IMR-90 (cell line): ENCODE measurements at regions not wholly inside any gene's neighbourhood (a gene's known extent, or its start where the extent isn't known, plus 50 kb on each side); places are given as distances from the start of the nearest gene placed in this dataset. TPM values are rescaled to one million over a fixed set of nuclear protein-coding genes. Genes with fewer than 3 reads are reported as not detected.
"Not testable (repeated sequence)": the region's sequence is repeated elsewhere in the genome, so short reads cannot be mapped to it uniquely, and the experiment has no call there.

Experiments
- ATAC-seq: fragments of 200-7000 bp; cut with Tn5 transposase; 2 replicates; pipeline ENCODE4 v1.9.1; 2020; ENCODE audit warnings: low read depth, mild to moderate bottlenecking, moderate library complexity
- BruUV-seq: library from RNA; stranded (reverse); fragments of 400-500 nt; replicated peaks from 2 replicates; lab custom pipeline; 2021; lab: Mats Ljungman, UMichigan
- CTCF ChIA-PET: fragments of 300-600 bp; formaldehyde crosslinking; extraction: SDS; loops from one replicate; lab custom pipeline; 2021; ENCODE audit warnings: antibody characterized with exemption; lab: Yijun Ruan, JAX
- POLR2A ChIA-PET: fragments of 300-600 bp; sonication (Branson Sonifier 250); formaldehyde crosslinking; loops from one replicate; lab custom pipeline; 2022; ENCODE audit warnings: antibody characterized with exemption; ENCODE audit not compliant: unreplicated experiment; lab: Charles Lee
- DNase-seq: peaks from one replicate; pipeline ENCODE4 v3.0.0; 2013
- H2AFZ ChIP-seq: replicated peaks from 2 replicates; pipeline ENCODE3; 2013; ENCODE audit warnings: low read length, mild to moderate bottlenecking; ENCODE audit not compliant: poor library complexity
- H2AK5ac ChIP-seq: 2 replicates; pipeline ENCODE4 v1.6.1; 2013; ENCODE audit warnings: low read depth, low read length, inconsistent platforms
- H2AK9ac ChIP-seq: replicated peaks from 2 replicates; pipeline ENCODE3; 2013; ENCODE audit warnings: mild to moderate bottlenecking, low read depth, low read length, moderate library complexity; ENCODE audit not compliant: poor library complexity
- H2BK120ac ChIP-seq: 2 replicates; pipeline ENCODE4 v1.6.1; 2013; ENCODE audit warnings: low read depth, low read length, inconsistent platforms
- H2BK15ac ChIP-seq: 3 replicates; pipeline ENCODE4 v1.6.1; 2013; ENCODE audit warnings: low read depth, low read length, inconsistent platforms
- H2BK20ac ChIP-seq: 2 replicates; pipeline ENCODE4 v1.6.1; 2013; ENCODE audit warnings: low read depth, mild to moderate bottlenecking, inconsistent platforms, low read length, moderate library complexity
- H2BK5ac ChIP-seq: 2 replicates; pipeline ENCODE4 v1.6.1; 2013; ENCODE audit warnings: mild to moderate bottlenecking, low read depth, low read length, inconsistent platforms; ENCODE audit not compliant: poor library complexity, severe bottlenecking
- H3K14ac ChIP-seq: replicated peaks from 2 replicates; pipeline ENCODE4 v1.6.1; 2013; ENCODE audit warnings: low read depth, low read length, inconsistent platforms
- H3K18ac ChIP-seq: 2 replicates; pipeline ENCODE4 v1.6.1; 2013; ENCODE audit warnings: low read depth, low read length, control low read depth
- H3K23ac ChIP-seq: 2 replicates; pipeline ENCODE4 v1.6.1; 2013; ENCODE audit warnings: low read depth, low read length, inconsistent platforms
- H3K27ac ChIP-seq: 2 replicates; pipeline ENCODE4 v1.5.1; 2013; ENCODE audit warnings: mild to moderate bottlenecking, control low read depth, low read length; ENCODE audit not compliant: insufficient read depth
- H3K27me3 ChIP-seq: 2 replicates; pipeline ENCODE4 v1.6.1; 2013; ENCODE audit warnings: low read length; ENCODE audit not compliant: control insufficient read depth, insufficient read depth
- H3K36me3 ChIP-seq: 2 replicates; pipeline ENCODE4 v1.6.1; 2013; ENCODE audit warnings: low read length, mixed read lengths; ENCODE audit not compliant: control insufficient read depth, insufficient read depth
- H3K4ac ChIP-seq: 2 replicates; pipeline ENCODE4 v1.6.1; 2013; ENCODE audit warnings: low read depth, low read length, inconsistent platforms
- H3K4me1 ChIP-seq: 2 replicates; pipeline ENCODE4 v1.6.1; 2013; ENCODE audit warnings: low read length, mixed read lengths; ENCODE audit not compliant: control insufficient read depth, insufficient read depth
- H3K4me2 ChIP-seq: 2 replicates; pipeline ENCODE4 v1.6.1; 2013; ENCODE audit warnings: low read depth, mild to moderate bottlenecking, control low read depth, low read length, moderate library complexity
- H3K4me3 ChIP-seq: 2 replicates; pipeline ENCODE4 v1.5.1; 2013; ENCODE audit warnings: low read depth, mild to moderate bottlenecking, control low read depth, low read length, moderate library complexity; ENCODE audit not compliant: insufficient read depth
- H3K56ac ChIP-seq: 2 replicates; pipeline ENCODE4 v1.6.1; 2013; ENCODE audit warnings: low read length, inconsistent platforms; ENCODE audit not compliant: insufficient read depth; ENCODE audit errors: extremely low read depth
- H3K79me1 ChIP-seq, 2 experiments: 2 replicates each; pipeline ENCODE4 v1.6.1; 2013; ENCODE audit warnings: low read length in 2 of 2, inconsistent platforms in 1 of 2, low read depth in 1 of 2
- H3K9ac ChIP-seq: 2 replicates; pipeline ENCODE4 v1.6.1; 2013; ENCODE audit warnings: low read depth, low read length, control low read depth
- H3K9me1 ChIP-seq: 2 replicates; pipeline ENCODE4 v1.6.1; 2013; ENCODE audit warnings: low read length, inconsistent platforms; ENCODE audit not compliant: insufficient read depth
- H3K9me3 ChIP-seq: 2 replicates; pipeline ENCODE4 v1.6.1; 2013; ENCODE audit warnings: low read length; ENCODE audit not compliant: control insufficient read depth, insufficient read depth
- H4K20me1 ChIP-seq: 2 replicates; pipeline ENCODE4 v1.6.1; 2013; ENCODE audit warnings: low read length, inconsistent platforms; ENCODE audit not compliant: insufficient read depth
- H4K5ac ChIP-seq: 2 replicates; pipeline ENCODE4 v1.6.1; 2013; ENCODE audit warnings: mild to moderate bottlenecking, low read depth, low read length, control low read depth
- H4K8ac ChIP-seq, 2 experiments: 2 replicates each; pipeline ENCODE4 v1.6.1; 2013; ENCODE audit warnings: low read depth in 2 of 2, low read length in 2 of 2, control low read depth in 1 of 2, inconsistent platforms in 1 of 2
- H4K91ac ChIP-seq: 2 replicates; pipeline ENCODE4 v1.6.1; 2013; ENCODE audit warnings: low read depth, low read length, inconsistent platforms; ENCODE audit not compliant: insufficient read depth
- WGBS, 2 experiments: methylation state at CpG; one replicate each; pipeline versions ENCODE4 v1.1.5 to v1.1.7; 2013; ENCODE audit warnings: missing lambda C conversion rate in 2 of 2; ENCODE audit not compliant: insufficient read length in 1 of 2; ENCODE audit errors: extremely low coverage in 2 of 2; 5-methylcytosine and 5-hydroxymethylcytosine counted together
- dilution Hi-C: fragments of 300-500 bp; cut with HindIII; formaldehyde crosslinking; loops from one replicate; pipeline ENCODE4 v1.14.3; 2018; ENCODE audit warnings: low sequenced_read_pairs; ENCODE audit not compliant: unreplicated experiment
- in situ Hi-C: fragments of 300-500 bp; cut with MboI; formaldehyde crosslinking; loops from 3 replicates; pipeline ENCODE4 v1.14.3; 2019; ENCODE audit warnings: low sequenced_read_pairs, inconsistent platforms, mixed read lengths
- intact Hi-C: fragments of 100-400 bp; cut with micrococcal nuclease; formaldehyde crosslinking; loops from 2 replicates; pipeline ENCODE4 v1.10.0; 2022
- microRNA-seq, 2 experiments: library from miRNA; stranded (forward) in 1 of 2; unstranded in 1 of 2; fragments of 10-50 nt in 1 of 2; fragments of <30 nt in 1 of 2; gene quantifications in 1 of 2; microRNA quantifications in 1 of 2; one replicate each; pipeline versions ENCODE3 to v1.1.0; 2013 to 2020; ENCODE audit not compliant: insufficient read depth in 1 of 2, insufficient read length in 1 of 2, unreplicated experiment in 1 of 2
- small RNA-seq, 5 experiments: library from RNA; depleted of rRNA; stranded (forward); fragments of <200 nt; gene quantifications; one replicate each; pipeline ENCODE3, GENCODE V24; 2012

DNA sequence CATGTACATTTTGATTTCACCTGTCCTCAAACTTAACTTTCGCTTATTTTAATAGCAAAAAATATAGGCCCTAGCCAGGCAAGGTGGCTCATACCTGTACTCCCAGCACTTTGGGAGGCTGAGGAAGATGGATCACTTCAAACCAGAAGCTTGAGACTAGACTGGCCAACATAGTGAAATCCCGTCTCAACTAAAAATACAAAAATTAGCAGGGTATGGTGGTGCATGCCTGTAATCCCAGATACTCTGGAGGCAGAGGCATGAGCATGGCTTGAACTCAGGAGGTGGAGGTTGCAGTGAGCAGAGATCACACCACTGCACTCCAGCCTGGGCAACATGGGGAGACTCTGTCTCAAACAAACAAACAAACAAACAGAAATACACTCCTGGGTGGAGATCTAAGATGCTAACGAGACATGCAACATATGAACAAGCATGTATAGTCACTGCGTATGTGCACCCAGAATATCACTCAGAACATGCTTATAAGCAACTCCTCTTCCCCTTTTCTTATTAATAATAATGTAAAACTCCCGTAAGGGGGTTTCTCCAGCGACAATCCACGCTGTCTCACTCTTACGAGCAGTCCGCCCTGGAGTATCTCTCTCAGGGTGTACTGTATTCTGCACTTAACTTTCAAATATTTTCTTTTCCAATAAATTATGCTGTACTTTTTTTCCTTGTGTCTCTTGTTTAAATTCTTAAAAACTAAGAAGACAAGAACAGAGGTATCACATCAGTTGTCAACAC, 4144.9 kb upstream of the TPTE start:
- H2AFZ ChIP-seq, dilution Hi-C loops, H3K4ac ChIP-seq, H2BK5ac ChIP-seq, CTCF ChIA-PET, H3K27ac ChIP-seq, H3K23ac ChIP-seq, H4K5ac ChIP-seq, H3K79me1 ChIP-seq, H3K14ac ChIP-seq, H2BK120ac ChIP-seq, H4K8ac ChIP-seq, H3K36me3 ChIP-seq, H4K91ac ChIP-seq, H2AK9ac ChIP-seq, ATAC-seq, H3K9ac ChIP-seq, H2BK15ac ChIP-seq, BruUV-seq, H4K20me1 ChIP-seq, H2BK20ac ChIP-seq, POLR2A ChIA-PET, H3K9me1 ChIP-seq, H3K56ac ChIP-seq, intact Hi-C loops, H3K27me3 ChIP-seq, H3K18ac ChIP-seq, DNase-seq, H2AK5ac ChIP-seq, H3K4me3 ChIP-seq, H3K4me1 ChIP-seq, H3K4me2 ChIP-seq, in situ Hi-C loops, H3K9me3 ChIP-seq: not testable (repeated sequence)
- no CpG with 5 or more reads among the region's 9 CpGs for WGBS, 2 experiments

Small RNAs in the stretch of these regions (microRNA-seq; reads per million reads assigned to microRNA genes)
- not detected for gene RF00019 (ENCODE audit: insufficient read depth, insufficient read length)

Small RNAs in the stretch of these regions (small RNA-seq; reads per million reads assigned to genes)
- gene RF00019 = 0 reads per million in 5 experiments
